ENCODE measurements at regions not wholly inside any gene's neighbourhood (a gene's known extent, or its start where the extent isn't known, plus 50 kb on each side); places are given as distances from the start of the nearest gene placed in this dataset.

GRCh38 chr3:26838026-26838425, 215.5 kb downstream of the LRRC3B start:
- no peak overlapping the region for H3K27ac ChIP-seq (ENCODE audit: insufficient read depth, low read length)
- dilution Hi-C loops (cut with HindIII; ENCODE audit: low sequenced_read_pairs, unreplicated experiment) = no loop called here
- no peaks in the 10 kb centered on the region for H3K9me1 ChIP-seq (ENCODE audit: insufficient read depth, low read length)
- H3K14ac ChIP-seq (replicated peaks; ENCODE audit: low read depth, low read length) = no peak overlapping the region
- no peak overlapping the region for H3K4me2 ChIP-seq (ENCODE audit: low read depth, low read length)
- in situ Hi-C loops (cut with MboI; ENCODE audit: low sequenced_read_pairs) = no loop called here
- H2AFZ ChIP-seq (replicated peaks; ENCODE audit: low read length, poor library complexity) = no peak overlapping the region
- no peaks in the 10 kb centered on the region for H3K79me1 ChIP-seq (ENCODE audit: low read depth in 1 of 2, low read length in 2 of 2)
- no peaks in the 10 kb centered on the region for H3K4me1 ChIP-seq (ENCODE audit: control insufficient read depth, insufficient read depth, low read length)
- no peak overlapping the region for H3K4me3 ChIP-seq (ENCODE audit: insufficient read depth, low read depth, low read length)
- no peaks in the 10 kb centered on the region for H3K36me3 ChIP-seq (ENCODE audit: control insufficient read depth, insufficient read depth, low read length)
- ChIA-PET CTCF (no interaction called here), POLR2A (ENCODE audit: unreplicated experiment) (no interaction called here)
- no peak overlapping the region for H4K91ac ChIP-seq (ENCODE audit: insufficient read depth, low read depth, low read length)
- no peak overlapping the region for H2BK120ac ChIP-seq (ENCODE audit: low read depth, low read length)
- H3K18ac ChIP-seq (ENCODE audit: low read depth, low read length) = no peak overlapping the region
- no peaks in the 10 kb centered on the region for H3K27me3 ChIP-seq (ENCODE audit: control insufficient read depth, insufficient read depth, low read length)
- no peak for ATAC-seq (ENCODE audit: low read depth)
- TF ChIP-seq BHLHE40 (IDR thresholded peaks at IDR 0.05; ENCODE audit: low read depth, low read length) = no peak
- no peak for TF ChIP-seq POLR2A (IDR thresholded peaks at IDR 0.05; ENCODE audit: low read depth, low read length)
- TF ChIP-seq CTCF (conservative IDR thresholded peaks at IDR 0.05; ENCODE audit: low read depth, low read length) = no peak
- H2AK5ac ChIP-seq (ENCODE audit: low read depth, low read length) = no peak overlapping the region
- no peak overlapping the region for H2AK9ac ChIP-seq (replicated peaks; ENCODE audit: low read depth, low read length, poor library complexity)
- no peak overlapping the region for H3K23ac ChIP-seq (ENCODE audit: low read depth, low read length)
- H2BK5ac ChIP-seq (ENCODE audit: low read depth, low read length, poor library complexity, severe bottlenecking) = no peak overlapping the region
- H2BK15ac ChIP-seq (ENCODE audit: low read depth, low read length) = no peak overlapping the region
- BruUV-seq (replicated peaks) = no TSS peak
- H4K20me1 ChIP-seq (ENCODE audit: insufficient read depth, low read length) = no peaks in the 10 kb centered on the region
- no peak overlapping the region for H3K9ac ChIP-seq (ENCODE audit: low read depth, low read length)
- intact Hi-C loops (cut with micrococcal nuclease) = no loop called here
- no peak overlapping the region for H4K5ac ChIP-seq (ENCODE audit: low read depth, low read length)
- H3K4ac ChIP-seq (ENCODE audit: low read depth, low read length) = no peak overlapping the region
- peaks cover 11% of the 10 kb centered on the region for H3K9me3 ChIP-seq (ENCODE audit: control insufficient read depth, insufficient read depth, low read length)
- WGBS, 2 experiments (ENCODE audit: extremely low coverage in 2 of 2, insufficient read length in 1 of 2) = no CpG with 5 or more reads among the region's 4 CpGs
- H3K56ac ChIP-seq (ENCODE audit: extremely low read depth, insufficient read depth, low read length) = no peak overlapping the region
- no peak overlapping the region for H4K8ac ChIP-seq (ENCODE audit: low read depth in 2 of 2, low read length in 2 of 2)
- DNase-seq = no peak
- H2BK20ac ChIP-seq (ENCODE audit: low read depth, low read length) = no peak overlapping the region

All from IMR-90 (cell line).